HEK293 (cell line): ENCODE measurements at regions not wholly inside any gene's neighbourhood (a gene's known extent, or its start where the extent isn't known, plus 50 kb on each side); places are given as distances from the start of the nearest gene placed in this dataset.

Experiments
- CTCF ChIA-PET: fragments of 350-600 bp; formaldehyde crosslinking; extraction: SDS; loops from one replicate; lab custom pipeline; 2021; ENCODE audit warnings: antibody characterized with exemption; lab: Yijun Ruan, JAX
- POLR2A ChIA-PET: fragments of 300-600 bp; formaldehyde crosslinking; extraction: SDS; loops from one replicate; lab custom pipeline; 2020; ENCODE audit warnings: antibody characterized with exemption, inconsistent platforms; lab: Yijun Ruan, JAX
- H3K27ac ChIP-seq: fragments of 200-500 bp; sonication (Bioruptor generic); 2 replicates; pipeline ENCODE4 v1.5.1; 2014; ENCODE audit warnings: low read depth, low read length, control low read depth, inconsistent platforms; ENCODE audit errors: extremely low read depth
- H3K36me3 ChIP-seq, 2 experiments: fragments of 200-500 bp in 1 of 2; sonication (Bioruptor generic) in 1 of 2; 1 replicate in 1 of 2; 2 replicates in 1 of 2; pipeline ENCODE4 v1.5.1; 2014 to 2017; ENCODE audit warnings: inconsistent platforms in 2 of 2, low read length in 2 of 2; ENCODE audit not compliant: control insufficient read depth in 2 of 2, insufficient read depth in 1 of 2
- H3K4me1 ChIP-seq: fragments of 200-500 bp; sonication (Bioruptor generic); 2 replicates; pipeline ENCODE4 v1.5.1; 2014; ENCODE audit warnings: mild to moderate bottlenecking, low read length, inconsistent platforms; ENCODE audit not compliant: control insufficient read depth, insufficient read depth
- H3K4me3 ChIP-seq: 2 replicates; pipeline ENCODE4 v1.5.1; 2011; ENCODE audit warnings: low read depth, mild to moderate bottlenecking, control low read depth, low read length, moderate library complexity
- H3K9me3 ChIP-seq: fragments of 200-500 bp; sonication (Bioruptor generic); 2 replicates; pipeline ENCODE4 v1.5.1; 2014; ENCODE audit warnings: low read depth, low read length, inconsistent platforms; ENCODE audit not compliant: control insufficient read depth, insufficient read depth
- INSM2 ChIP-seq: fragments of 450-650 bp; formaldehyde crosslinking; IDR thresholded peaks from 2 replicates; pipeline ENCODE4 v1.5.1; 2016; ENCODE audit warnings: missing biosample characterization, missing genetic modification characterization
- OVOL3 ChIP-seq: fragments of 450-650 bp; formaldehyde crosslinking; IDR thresholded peaks from 2 replicates; pipeline ENCODE4 v1.5.1; 2016; ENCODE audit warnings: missing biosample characterization, missing genetic modification characterization
- SCRT2 ChIP-seq: fragments of 450-650 bp; formaldehyde crosslinking; IDR thresholded peaks from 2 replicates; pipeline ENCODE4 v1.5.1; 2016; ENCODE audit warnings: missing biosample characterization, missing genetic modification characterization
- TRIM28 ChIP-seq: IDR thresholded peaks from 2 replicates; pipeline ENCODE4 v1.6.1; 2011; ENCODE audit warnings: low read length, control low read depth, borderline replicate concordance
- YY2 ChIP-seq: fragments of 450-650 bp; formaldehyde crosslinking; IDR thresholded peaks from 2 replicates; pipeline ENCODE4 v1.5.1; 2016; ENCODE audit warnings: missing biosample characterization, missing genetic modification characterization
- ZBTB1 ChIP-seq: fragments of 450-650 bp; formaldehyde crosslinking; IDR thresholded peaks from 2 replicates; pipeline ENCODE4 v1.5.1; 2016; ENCODE audit warnings: missing biosample characterization, missing genetic modification characterization
- ZBTB20 ChIP-seq: fragments of 450-650 bp; formaldehyde crosslinking; IDR thresholded peaks from 2 replicates; pipeline ENCODE4 v1.5.1; 2016; ENCODE audit warnings: missing biosample characterization, missing genetic modification characterization
- ZFP3 ChIP-seq: fragments of 450-650 bp; formaldehyde crosslinking; IDR thresholded peaks from 2 replicates; pipeline ENCODE4 v1.5.1; 2016; ENCODE audit warnings: low read depth, missing biosample characterization, missing genetic modification characterization
- ZFP37 ChIP-seq: fragments of 450-650 bp; formaldehyde crosslinking; IDR thresholded peaks from 2 replicates; pipeline ENCODE4 v1.5.1; 2016; ENCODE audit warnings: missing biosample characterization, missing genetic modification characterization
- ZNF133 ChIP-seq: fragments of 450-650 bp; formaldehyde crosslinking; IDR thresholded peaks from 2 replicates; pipeline ENCODE4 v1.5.1; 2016; ENCODE audit warnings: missing biosample characterization, missing genetic modification characterization
- ZNF433 ChIP-seq: fragments of 450-650 bp; formaldehyde crosslinking; IDR thresholded peaks from 2 replicates; pipeline ENCODE4 v1.5.1; 2016; ENCODE audit warnings: missing biosample characterization, missing genetic modification characterization, low read depth
- ZNF501 ChIP-seq: fragments of 450-650 bp; formaldehyde crosslinking; IDR thresholded peaks from 2 replicates; pipeline ENCODE4 v1.5.1; 2016; ENCODE audit warnings: missing biosample characterization, missing genetic modification characterization
- ZNF555 ChIP-seq: fragments of 450-650 bp; formaldehyde crosslinking; conservative IDR thresholded peaks from 2 replicates; pipeline ENCODE4 v1.5.1; 2017; ENCODE audit warnings: missing biosample characterization, mild to moderate bottlenecking, missing genetic modification characterization, inconsistent platforms
- ZNF629 ChIP-seq: fragments of 450-650 bp; formaldehyde crosslinking; IDR thresholded peaks from 2 replicates; pipeline ENCODE4 v1.5.1; 2017; ENCODE audit warnings: missing biosample characterization, missing genetic modification characterization
- ZNF704 ChIP-seq: fragments of 450-650 bp; formaldehyde crosslinking; IDR thresholded peaks from 2 replicates; pipeline ENCODE4 v1.5.1; 2016; ENCODE audit warnings: missing biosample characterization, missing genetic modification characterization
- TF ChIP-seq, protein P1 (sequence below): fragments of 450-650 bp; formaldehyde crosslinking; IDR thresholded peaks from 2 replicates; pipeline ENCODE4 v1.5.1; 2016; ENCODE audit warnings: missing biosample characterization, missing genetic modification characterization
- TF ChIP-seq, protein P2 (sequence below): fragments of 450-650 bp; formaldehyde crosslinking; IDR thresholded peaks from 2 replicates; pipeline ENCODE4 v1.5.1; 2016; ENCODE audit warnings: missing biosample characterization, missing genetic modification characterization
- TF ChIP-seq, protein P3 (sequence below): IDR thresholded peaks from 2 replicates; pipeline ENCODE4 v1.6.1; 2011; ENCODE audit warnings: mild to moderate bottlenecking, low read depth, low read length, borderline replicate concordance
- TF ChIP-seq, protein P4 (sequence below): fragments of 450-650 bp; formaldehyde crosslinking; IDR thresholded peaks from 2 replicates; pipeline ENCODE4 v1.5.1; 2016; ENCODE audit warnings: missing biosample characterization, missing genetic modification characterization
- TF ChIP-seq, protein P5 (sequence below): fragments of 450-650 bp; formaldehyde crosslinking; IDR thresholded peaks from 2 replicates; pipeline ENCODE4 v1.5.1; 2016; ENCODE audit warnings: missing biosample characterization, missing genetic modification characterization

DNA sequence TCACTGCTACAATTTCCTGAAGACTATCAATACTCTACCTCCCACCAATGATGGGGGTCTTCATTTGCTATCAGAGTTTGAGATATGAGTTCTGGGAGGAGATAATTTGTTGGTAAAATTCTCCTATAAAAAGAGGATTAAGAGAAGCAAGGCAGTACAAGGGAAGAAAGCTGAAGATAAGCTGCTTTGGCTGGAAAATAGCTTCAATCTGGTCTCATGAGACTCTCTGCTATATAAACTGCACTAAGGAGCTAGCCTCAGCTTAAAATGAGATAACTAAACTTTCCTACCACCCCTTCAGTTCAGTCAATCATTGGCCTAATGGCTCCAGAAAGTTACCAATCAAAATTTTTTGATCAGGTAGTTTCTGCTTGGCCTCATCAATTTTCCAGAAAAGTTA, 2105.0 kb downstream of the ARAP2 start:
- ChIA-PET POLR2A (no interaction called here), CTCF (no interaction called here)
- no peaks in the 10 kb centered on the region for H3K36me3 ChIP-seq
- H3K9me3 ChIP-seq = no peaks in the 10 kb centered on the region
- no peak for TF ChIP-seq ZFP3 (tag by site-specific recombination)
- TF ChIP-seq, protein P1, sequence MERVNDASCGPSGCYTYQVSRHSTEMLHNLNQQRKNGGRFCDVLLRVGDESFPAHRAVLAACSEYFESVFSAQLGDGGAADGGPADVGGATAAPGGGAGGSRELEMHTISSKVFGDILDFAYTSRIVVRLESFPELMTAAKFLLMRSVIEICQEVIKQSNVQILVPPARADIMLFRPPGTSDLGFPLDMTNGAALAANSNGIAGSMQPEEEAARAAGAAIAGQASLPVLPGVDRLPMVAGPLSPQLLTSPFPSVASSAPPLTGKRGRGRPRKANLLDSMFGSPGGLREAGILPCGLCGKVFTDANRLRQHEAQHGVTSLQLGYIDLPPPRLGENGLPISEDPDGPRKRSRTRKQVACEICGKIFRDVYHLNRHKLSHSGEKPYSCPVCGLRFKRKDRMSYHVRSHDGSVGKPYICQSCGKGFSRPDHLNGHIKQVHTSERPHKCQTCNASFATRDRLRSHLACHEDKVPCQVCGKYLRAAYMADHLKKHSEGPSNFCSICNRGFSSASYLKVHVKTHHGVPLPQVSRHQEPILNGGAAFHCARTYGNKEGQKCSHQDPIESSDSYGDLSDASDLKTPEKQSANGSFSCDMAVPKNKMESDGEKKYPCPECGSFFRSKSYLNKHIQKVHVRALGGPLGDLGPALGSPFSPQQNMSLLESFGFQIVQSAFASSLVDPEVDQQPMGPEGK (tag by site-specific recombination) = no peak
- no peak for TF ChIP-seq ZNF501
- TF ChIP-seq, protein P2, sequence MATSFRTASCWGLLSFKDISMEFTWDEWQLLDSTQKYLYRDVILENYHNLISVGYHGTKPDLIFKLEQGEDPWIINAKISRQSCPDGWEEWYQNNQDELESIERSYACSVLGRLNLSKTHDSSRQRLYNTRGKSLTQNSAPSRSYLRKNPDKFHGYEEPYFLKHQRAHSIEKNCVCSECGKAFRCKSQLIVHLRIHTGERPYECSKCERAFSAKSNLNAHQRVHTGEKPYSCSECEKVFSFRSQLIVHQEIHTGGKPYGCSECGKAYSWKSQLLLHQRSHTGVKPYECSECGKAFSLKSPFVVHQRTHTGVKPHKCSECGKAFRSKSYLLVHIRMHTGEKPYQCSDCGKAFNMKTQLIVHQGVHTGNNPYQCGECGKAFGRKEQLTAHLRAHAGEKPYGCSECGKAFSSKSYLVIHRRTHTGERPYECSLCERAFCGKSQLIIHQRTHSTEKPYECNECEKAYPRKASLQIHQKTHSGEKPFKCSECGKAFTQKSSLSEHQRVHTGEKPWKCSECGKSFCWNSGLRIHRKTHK (tag by site-specific recombination) = no peak
- no peak for TF ChIP-seq ZNF433 (tag by site-specific recombination)
- TF ChIP-seq ZNF629 (tag by site-specific recombination) = no peak
- no peak for TF ChIP-seq SCRT2 (tag by site-specific recombination)
- TF ChIP-seq ZFP37 (tag by site-specific recombination) = no peak
- TF ChIP-seq ZBTB20 (tag by site-specific recombination) = no peak
- TF ChIP-seq ZNF133 = no peak
- TF ChIP-seq ZNF555 = no peak
- no peak for TF ChIP-seq YY2 (tag by site-specific recombination)
- TF ChIP-seq ZNF704 (tag by site-specific recombination) = no peak
- no peak for TF ChIP-seq INSM2 (tag by site-specific recombination)
- H3K4me1 ChIP-seq = no peaks in the 10 kb centered on the region
- H3K4me3 ChIP-seq = no peak overlapping the region
- H3K27ac ChIP-seq = no peak overlapping the region

GRCh38 chr4:34148322-34148908, 2095.9 kb downstream of the ARAP2 start:
- Histone ChIP-seq H3K27ac (no peak overlapping the region), H3K4me3 (no peak overlapping the region), H3K9me3 (no peaks in the 10 kb centered on the region), H3K36me3 (no peaks in the 10 kb centered on the region), H3K4me1 (no peaks in the 10 kb centered on the region)
- POLR2A ChIA-PET = no interaction called here
- CTCF ChIA-PET = no interaction called here
- TF ChIP-seq, protein P3, sequence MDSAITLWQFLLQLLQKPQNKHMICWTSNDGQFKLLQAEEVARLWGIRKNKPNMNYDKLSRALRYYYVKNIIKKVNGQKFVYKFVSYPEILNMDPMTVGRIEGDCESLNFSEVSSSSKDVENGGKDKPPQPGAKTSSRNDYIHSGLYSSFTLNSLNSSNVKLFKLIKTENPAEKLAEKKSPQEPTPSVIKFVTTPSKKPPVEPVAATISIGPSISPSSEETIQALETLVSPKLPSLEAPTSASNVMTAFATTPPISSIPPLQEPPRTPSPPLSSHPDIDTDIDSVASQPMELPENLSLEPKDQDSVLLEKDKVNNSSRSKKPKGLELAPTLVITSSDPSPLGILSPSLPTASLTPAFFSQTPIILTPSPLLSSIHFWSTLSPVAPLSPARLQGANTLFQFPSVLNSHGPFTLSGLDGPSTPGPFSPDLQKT = no peak
- TF ChIP-seq ZBTB1 (tag by site-specific recombination) (no peak), OVOL3 (tag by site-specific recombination) (no peak), TRIM28 (no peak), SCRT2 (tag by site-specific recombination) (no peak)
- TF ChIP-seq, protein P4, sequence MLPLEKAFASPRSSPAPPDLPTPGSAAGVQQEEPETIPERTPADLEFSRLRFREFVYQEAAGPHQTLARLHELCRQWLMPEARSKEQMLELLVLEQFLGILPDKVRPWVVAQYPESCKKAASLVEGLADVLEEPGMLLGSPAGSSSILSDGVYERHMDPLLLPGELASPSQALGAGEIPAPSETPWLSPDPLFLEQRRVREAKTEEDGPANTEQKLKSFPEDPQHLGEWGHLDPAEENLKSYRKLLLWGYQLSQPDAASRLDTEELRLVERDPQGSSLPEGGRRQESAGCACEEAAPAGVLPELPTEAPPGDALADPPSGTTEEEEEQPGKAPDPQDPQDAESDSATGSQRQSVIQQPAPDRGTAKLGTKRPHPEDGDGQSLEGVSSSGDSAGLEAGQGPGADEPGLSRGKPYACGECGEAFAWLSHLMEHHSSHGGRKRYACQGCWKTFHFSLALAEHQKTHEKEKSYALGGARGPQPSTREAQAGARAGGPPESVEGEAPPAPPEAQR (tag by site-specific recombination) = no peak
- TF ChIP-seq, protein P5, sequence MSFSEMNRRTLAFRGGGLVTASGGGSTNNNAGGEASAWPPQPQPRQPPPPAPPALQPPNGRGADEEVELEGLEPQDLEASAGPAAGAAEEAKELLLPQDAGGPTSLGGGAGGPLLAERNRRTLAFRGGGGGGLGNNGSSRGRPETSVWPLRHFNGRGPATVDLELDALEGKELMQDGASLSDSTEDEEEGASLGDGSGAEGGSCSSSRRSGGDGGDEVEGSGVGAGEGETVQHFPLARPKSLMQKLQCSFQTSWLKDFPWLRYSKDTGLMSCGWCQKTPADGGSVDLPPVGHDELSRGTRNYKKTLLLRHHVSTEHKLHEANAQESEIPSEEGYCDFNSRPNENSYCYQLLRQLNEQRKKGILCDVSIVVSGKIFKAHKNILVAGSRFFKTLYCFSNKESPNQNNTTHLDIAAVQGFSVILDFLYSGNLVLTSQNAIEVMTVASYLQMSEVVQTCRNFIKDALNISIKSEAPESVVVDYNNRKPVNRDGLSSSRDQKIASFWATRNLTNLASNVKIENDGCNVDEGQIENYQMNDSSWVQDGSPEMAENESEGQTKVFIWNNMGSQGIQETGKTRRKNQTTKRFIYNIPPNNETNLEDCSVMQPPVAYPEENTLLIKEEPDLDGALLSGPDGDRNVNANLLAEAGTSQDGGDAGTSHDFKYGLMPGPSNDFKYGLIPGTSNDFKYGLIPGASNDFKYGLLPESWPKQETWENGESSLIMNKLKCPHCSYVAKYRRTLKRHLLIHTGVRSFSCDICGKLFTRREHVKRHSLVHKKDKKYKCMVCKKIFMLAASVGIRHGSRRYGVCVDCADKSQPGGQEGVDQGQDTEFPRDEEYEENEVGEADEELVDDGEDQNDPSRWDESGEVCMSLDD (tag by site-specific recombination) = no peak
